ENCODE measurements at regions not wholly inside any gene's neighbourhood (a gene's known extent, or its start where the extent isn't known, plus 50 kb on each side); places are given as distances from the start of the nearest gene placed in this dataset.
"Not testable (repeated sequence)": the region's sequence is repeated elsewhere in the genome, so short reads cannot be mapped to it uniquely, and the experiment has no call there.

DNA sequence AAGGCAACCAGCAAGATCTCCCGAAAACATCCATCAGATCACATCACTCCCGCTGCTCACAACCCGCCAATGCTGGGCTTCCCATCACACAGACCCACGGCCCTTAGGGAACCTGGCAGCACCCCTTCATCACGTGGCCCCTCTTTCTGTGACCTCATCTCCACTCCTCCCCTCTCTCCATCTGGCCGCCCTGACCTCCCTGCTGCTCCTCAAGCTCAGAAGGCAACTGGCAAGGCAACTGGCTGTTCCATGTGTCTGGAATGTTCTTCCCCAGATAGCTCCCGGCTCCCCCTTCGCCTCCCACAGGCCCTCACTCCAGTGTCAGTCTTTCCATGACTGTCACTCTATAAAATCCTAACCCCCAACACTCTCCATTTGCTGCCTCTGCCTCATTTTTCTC, 113.0 kb upstream of the ERG start:
- DNase-seq (ENCODE audit: low read depth in 3 of 3, low spot score in 2 of 3), result no peak

DNA sequence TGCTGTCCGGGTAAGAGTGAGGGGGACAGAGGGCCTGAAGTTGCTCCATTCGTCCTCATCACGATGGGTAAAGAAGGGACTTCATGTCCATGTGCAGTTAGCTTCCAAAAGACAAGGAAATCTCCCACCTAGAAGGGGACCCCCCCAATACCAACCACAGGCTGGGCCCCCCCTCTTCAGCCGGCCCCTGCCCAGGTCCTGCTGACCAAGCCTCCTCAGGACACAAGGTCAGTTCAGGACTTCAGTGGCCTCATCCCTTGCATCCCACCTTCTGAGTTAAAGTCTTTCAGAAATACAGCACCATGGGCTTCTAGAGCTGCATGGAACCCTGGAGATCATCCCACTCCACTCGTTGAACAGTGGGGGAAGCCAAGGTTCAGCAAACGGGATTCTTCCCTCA, 115.4 kb upstream of the ERG start:
- DNase-seq (ENCODE audit: low read depth in 3 of 3, low spot score in 2 of 3), result no peak

DNA sequence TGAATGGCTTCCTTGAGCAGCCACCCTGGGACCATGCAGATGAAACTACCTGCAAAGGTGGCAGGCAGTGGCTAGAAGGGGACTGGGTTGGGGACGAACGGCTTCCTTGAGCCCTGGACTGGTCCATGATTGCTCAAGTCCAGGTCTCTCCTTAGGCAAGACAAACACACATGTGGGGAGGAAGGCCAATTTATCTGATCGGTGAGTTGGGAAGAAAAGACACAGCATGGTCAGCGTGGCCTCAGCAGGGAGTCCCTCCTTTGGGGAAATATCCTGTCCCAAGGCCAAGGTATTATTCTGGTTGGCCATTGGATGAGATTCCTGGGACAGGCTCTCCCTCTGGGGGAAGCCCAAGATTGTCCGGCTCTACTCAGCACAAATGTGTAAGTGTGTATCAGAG, 116.3 kb upstream of the ERG start:
- DNase-seq (ENCODE audit: low read depth in 3 of 3, low spot score in 2 of 3), result no peak

DNA sequence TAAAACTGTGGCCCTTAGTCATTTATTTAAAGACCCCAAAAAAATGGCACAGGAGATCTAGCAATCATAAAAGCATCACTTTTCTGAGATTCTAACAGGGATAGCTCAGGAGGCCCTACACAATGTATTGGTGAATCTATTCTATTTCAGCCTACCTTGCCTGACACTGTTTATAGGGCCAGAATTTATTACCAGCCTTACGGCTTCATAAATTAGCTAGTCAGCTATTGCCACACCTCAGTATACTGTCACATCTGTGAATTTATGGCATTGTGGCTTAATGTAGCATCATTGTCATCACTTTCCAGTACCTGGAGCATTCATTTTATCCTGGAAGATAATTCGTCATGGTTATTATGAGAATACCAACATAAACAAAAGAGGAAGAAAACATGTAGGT, 121.2 kb upstream of the ERG start:
- no peak for DNase-seq (ENCODE audit: low read depth in 3 of 3, low spot score in 2 of 3)

DNA sequence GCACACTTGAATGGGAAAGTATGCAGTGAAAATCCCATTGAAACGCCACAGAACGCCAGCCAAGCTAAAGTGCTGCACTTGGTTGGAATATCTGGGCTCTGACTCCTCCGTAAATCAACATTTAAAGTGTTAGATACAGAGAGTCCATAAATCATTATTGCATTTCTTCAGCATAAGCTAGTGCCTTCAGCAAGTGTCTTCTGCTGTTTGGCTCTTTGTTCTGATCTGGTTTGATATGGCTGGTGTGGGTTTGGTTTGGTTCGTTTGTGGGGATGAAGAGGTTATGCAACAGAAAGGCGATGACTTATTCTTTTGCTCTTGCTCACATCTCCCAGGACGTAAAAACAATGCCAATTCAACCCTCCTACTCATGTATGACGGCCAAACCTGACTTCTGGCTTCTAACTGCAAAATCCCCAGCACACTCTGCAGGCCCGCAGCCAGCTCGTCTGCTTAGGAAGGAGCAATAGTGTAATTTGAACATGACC, 121.8 kb upstream of the ERG start:
- DNase-seq (ENCODE audit: low read depth in 3 of 3, low spot score in 2 of 3), result no peak

DNA sequence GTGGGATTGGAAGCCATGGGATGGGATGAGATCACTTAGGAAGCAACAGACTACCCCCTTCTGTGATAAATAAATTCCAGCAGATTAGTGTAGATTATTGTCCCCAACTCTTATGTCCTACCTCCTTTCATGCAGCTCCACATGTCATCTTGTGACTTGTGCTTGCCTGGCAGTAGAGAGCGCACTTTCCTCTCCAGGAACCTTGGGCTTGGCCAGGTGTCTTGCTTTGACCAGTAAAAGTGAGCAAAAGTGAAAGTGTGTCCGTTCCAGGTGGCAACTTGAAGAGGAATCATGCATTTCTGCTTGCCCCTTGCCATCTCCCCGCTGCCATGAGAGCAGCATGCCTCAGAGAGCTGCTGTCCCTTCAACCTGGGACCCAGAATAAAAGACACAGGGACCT, 122.9 kb upstream of the ERG start:
- no peak for DNase-seq (ENCODE audit: low read depth in 3 of 3, low spot score in 2 of 3)

DNA sequence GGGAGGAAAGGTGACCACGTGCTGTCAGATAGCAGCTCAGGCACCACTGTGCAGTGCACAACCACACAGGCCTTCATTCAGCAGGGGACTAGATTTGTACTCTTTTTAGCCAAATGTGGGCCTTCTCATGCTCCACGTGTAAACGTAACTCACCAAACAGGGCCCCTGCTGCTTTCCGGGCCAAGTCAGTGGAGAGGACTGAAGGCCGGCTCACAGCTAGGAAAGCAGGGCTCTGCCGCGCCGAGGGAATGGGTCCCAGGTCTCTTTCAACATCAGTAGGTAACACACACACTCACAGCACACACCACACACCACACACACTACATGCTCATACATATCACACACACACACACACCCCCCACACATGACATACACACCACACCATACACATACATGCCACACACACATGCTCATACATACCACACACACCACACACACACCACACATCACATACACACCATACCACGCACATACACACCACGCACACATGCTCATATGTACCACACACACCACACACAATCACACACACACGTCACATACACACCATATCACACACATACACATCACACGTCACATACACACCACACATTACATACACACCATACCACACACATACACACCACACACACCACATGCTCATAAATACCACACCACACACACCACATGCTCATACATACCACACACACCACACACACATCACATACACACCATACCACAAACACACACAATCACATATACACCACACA, 124.0 kb upstream of the ERG start:
- DNase-seq (ENCODE audit: low read depth in 3 of 3, low spot score in 2 of 3), result no peak

DNA sequence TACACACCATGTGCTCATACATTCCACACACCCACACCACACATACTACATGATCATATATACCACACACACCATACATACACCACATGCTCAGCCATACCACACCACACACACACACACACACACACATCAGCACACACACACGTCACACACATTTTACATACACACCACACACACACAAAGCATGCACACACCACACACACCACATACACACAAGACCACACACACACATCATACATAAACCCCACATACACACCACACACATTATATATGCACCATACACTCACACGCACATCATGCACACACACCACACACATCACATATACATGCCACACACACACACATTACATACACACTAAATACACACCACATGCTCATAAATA, 124.5 kb upstream of the ERG start:
- DNase-seq (ENCODE audit: low read depth in 3 of 3, low spot score in 2 of 3), result no peak

DNA sequence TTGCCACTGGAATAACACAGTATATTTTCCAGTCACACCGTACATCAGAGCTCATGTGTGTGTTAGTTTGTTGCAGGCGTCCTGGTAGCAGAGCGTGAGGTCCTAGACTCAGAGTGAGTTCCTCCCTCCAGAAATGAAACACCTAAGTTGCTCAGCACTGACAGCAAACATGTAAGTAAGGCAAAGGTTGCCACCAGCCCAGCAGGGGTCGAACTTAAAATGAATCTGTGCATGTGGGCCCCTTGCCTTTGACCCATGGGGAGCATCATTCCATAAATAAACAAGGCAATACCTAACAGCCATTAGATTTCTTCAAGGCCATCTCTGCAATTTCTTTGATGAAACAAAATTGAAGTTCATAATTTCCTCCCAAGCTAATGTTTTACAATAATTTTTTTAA, 125.3 kb upstream of the ERG start:
- no peak for DNase-seq (ENCODE audit: low read depth in 3 of 3, low spot score in 2 of 3)

DNA sequence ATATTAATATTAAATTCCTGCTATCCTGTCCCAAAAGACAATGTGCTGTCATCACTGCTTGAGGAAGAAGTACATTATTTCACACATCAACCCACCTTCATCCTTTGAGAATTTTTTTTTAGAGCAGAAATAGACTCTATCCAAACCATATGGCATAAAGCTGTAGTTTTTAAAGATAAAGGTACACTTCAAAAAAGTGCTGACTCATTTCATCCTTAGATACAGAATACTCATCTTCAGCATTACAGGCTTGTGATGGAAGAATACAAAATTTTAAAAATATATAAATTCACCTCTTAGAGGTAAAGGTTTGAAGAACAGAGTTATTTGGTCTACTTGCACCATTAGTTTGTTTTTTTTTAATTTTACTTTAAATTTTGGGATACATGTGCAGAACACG, 126.7 kb upstream of the ERG start:
- DNase-seq (ENCODE audit: low read depth in 3 of 3, low spot score in 2 of 3), result no peak

DNA sequence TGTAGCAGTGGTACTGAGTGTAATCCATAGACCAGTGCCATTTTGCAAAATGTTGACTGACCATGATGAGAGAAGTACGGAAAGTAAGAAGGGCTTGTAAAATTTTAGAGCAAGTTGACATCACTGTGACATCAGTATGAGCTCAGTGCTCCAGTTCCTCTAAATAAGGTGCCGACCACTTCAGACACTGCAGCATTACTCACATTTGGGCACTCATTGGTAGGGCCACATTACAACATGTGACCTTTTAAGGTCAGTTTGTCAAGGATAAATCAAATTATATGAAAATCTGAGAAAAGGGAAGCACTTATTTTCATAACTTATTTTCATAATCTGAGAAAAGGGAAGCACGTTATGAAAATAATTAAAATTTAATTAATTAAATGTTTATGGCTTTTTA, 128.0 kb upstream of the ERG start:
- no peak for DNase-seq (ENCODE audit: low read depth in 3 of 3, low spot score in 2 of 3)

DNA sequence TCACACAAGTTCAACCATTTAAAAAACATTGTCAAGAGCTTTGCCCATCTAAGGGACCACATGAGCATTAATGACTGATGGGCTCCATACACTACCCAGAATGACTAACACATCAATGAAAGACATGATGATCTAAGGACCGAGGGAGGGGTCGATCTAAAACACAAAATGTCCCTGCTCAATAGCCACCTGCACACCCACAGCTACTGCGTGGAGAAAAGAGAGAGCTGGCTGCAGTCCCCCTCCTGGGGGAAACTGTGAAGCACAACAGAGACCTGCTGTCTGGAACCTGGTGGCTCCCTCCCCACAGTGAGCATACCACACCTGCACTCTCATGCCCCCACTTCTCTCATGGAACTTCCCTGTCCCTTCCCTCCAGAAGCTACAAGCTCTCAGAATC, 130.1 kb upstream of the ERG start:
- DNase-seq (ENCODE audit: low read depth in 3 of 3, low spot score in 2 of 3), result no peak

DNA sequence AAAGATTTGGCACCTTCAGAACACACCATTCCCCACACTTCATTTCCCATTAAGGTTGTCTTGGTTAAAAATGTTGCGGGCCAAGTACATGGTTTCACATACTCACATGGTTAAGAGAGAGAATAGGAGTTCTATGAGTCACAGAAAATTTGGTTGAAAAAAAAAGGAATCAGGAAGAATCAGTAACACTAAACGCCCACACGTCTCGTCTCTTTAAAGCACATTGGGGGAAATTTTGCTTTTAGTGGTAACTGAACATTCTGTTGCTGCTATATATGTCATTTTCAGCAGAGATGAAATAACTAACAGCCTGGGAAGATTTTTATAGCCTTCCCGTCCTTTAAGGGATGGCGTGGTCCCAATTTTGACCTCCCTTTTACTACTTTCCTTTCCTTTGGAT, 132.9 kb upstream of the ERG start:
- no peak for DNase-seq (ENCODE audit: low read depth in 3 of 3, low spot score in 2 of 3)

DNA sequence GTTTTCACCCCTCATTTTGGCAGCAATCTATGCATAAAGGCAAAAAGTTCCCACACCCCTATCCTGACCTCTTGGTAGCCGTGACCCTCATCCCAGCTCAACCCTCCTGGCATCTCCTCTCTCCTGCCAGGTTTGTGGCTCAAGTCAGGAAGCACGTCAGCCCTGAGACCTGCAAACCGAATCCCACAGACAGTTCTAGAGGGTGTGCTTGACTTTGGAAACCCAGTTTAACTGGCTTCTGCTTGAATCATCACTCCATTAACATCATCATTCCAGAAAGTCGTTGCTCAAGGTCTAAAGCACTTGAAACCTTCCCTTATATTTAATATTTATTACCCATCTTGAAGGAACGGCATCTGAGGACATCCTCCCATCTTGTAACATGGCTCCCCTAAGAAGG, 133.4 kb upstream of the ERG start:
- no peak for DNase-seq (ENCODE audit: low read depth in 3 of 3, low spot score in 2 of 3)

DNA sequence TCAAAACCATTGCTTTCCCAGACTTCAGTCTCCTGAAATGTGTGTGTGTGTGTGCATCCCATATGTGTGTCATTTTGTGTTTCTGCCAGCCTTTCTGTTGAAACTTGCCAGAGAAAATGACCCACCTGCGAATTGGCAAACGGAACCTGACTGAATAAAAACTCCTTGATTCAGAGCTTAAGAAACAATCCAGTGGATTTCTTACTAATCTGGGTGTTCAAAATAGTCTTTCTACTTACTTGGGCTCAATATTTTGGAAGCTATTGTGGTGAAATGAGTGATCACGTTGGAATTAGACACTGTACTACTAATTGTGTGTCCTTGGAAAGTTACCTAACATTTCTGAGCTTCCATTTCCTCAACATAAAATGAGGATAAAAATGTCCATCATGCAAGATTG, 138.9 kb upstream of the ERG start:
- DNase-seq (ENCODE audit: low read depth in 3 of 3, low spot score in 2 of 3), result no peak

DNA sequence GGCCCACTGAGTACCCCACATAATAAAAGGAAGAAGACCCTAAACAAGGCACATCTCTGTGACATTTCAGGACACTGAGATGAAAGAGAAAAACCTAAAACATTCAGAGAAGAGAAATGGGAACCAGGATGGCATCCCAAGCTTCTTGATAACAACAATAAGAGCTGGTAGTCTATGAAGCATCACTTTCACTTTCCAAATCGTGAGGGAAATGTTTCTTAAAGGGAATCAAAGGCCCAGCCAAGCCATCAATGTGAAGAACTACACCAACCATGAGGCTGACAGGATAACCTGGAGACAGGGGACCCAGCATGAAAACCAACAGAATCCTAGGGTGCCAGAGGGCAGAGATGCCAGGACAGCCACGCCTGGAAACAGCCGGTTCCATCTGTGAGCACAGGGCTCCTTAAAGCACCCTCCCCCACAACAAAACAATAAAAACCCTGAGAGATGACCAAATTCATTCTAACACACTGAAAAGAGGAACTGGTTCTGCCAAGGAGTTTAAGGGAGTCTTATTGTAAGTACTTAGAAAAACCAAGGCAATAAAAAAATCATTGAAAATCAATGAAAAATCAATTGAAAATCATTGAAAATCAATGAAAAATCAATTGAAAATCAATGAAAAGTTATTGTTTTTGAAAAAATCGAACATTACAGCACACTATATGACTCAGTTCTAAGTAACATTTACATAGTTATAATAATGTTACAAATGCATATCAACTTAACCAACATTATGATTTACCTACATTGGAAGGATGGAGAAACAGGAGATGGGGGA, 141.5 kb upstream of the ERG start:
- DNase-seq (ENCODE audit: low read depth in 3 of 3, low spot score in 2 of 3), result no peak

DNA sequence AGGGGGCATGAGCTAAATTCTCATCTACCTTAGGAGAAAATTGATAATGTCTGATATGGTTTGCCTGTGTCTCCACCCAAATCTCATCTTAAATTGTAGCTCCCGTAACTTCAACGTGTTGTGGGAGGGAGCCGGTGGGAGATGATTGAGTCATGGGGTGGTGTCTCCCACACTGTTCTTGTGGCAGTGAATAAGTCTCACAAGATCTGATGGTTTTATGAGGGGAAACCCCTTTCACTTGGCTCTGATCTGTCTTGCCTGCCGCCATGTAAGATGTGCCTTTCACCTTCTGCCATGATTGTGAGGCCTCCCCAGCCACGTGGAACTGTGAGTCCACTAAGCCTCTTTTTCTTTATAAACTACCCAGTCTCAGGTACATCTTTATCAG, 142.1 kb upstream of the ERG start:
- DNase-seq (ENCODE audit: low read depth in 3 of 3, low spot score in 2 of 3), result not testable (repeated sequence)

DNA sequence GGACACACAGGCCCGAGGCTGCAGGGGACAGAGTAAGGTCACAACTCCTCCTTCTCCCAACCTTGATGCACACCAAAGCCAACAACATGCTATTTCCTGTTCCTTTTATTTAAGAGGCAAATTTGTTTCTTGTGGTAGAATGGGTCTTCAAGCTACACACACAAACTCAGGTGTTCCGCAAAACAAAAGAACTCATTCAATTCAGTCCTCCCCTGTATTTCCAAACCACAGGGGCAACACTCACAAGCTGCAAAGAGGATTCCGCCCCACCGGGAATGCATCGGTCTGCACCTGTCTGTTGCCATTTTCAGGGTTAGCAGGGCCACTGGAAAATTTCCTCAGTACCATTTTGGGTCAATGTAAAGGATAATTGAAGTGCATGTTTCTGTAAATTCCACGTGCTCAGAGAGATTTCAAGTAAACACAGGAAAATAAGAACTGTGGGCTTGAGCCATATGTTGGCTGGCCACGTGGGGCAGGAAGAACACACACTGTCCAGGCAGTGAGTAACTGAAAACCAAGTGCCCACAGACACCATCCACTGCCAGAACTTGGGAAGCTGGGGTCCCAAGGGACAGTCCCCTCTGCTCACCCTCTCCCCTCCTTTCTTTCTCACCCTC, 145.2 kb upstream of the ERG start:
- DNase-seq (ENCODE audit: low read depth in 3 of 3, low spot score in 2 of 3), result no peak

DNA sequence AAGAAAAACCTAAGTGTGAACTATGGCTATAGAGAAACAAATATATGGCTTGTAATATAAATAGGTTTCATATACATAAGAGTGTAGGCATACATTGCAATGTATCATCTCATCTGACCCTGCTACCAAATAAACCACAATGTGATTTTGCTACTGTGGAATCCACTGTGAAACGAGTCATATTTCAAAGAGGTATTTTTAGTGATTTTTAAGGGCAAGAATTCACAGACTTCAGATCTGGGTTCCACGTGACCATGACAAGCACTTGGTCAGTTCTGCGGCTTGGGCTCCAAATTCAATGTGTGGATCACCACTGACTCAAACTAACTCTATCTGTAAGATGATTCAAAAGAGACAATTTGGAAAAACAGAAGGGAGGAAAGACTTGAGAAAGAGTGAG, 147.0 kb upstream of the ERG start:
- DNase-seq (ENCODE audit: low read depth in 3 of 3, low spot score in 2 of 3), result no peak

DNA sequence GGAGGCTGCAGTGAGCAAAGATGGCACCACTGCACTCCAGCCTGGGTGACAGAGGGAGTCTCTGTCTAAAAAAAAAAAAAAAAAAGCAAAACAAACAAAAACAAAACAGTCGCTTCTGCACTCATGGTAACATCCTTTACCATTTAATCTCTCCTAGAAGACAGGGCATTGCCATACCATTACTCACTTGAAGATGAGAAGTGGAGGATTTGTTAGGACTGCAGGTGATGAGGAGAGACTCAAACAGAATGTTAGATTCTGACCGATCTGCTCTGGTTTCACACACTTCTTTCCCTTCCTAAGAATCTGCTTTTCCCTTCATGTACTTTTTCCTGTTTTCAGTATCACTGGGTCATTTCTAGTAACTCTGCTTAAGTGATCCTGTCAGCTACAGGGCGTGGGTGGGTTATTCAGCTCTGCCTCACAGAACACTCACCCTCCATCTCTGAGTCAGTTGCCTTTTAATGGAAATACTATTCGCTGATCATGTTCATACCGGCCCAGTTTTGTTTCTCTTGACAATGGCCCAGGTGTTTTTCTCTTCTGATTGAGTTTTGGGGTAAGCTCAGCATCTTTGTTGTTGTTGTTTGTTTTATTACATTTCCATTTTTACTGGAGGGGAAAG, 148.0 kb upstream of the ERG start:
- no peak for DNase-seq (ENCODE audit: low read depth in 3 of 3, low spot score in 2 of 3)

DNA sequence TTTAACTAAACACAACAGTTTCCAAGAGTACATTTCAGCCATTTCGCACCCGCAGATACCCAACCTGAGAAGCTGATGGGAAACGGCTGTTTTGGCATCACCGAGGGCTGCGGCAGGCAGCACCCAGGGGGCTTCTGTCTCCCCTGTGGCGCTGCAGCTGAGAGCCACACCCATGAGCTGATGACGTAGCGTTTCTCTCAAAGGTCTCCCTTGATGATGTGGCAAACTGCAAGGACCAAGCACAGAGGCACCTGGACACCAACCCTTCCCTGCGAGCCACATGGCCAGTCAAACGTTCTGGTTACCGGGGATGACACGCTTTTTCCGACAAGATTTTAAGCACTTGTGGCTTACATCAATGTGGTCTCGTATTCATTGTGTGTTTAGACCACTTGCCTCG, 150.8 kb upstream of the ERG start:
- DNase-seq (ENCODE audit: low read depth in 3 of 3, low spot score in 2 of 3), result no peak

DNA sequence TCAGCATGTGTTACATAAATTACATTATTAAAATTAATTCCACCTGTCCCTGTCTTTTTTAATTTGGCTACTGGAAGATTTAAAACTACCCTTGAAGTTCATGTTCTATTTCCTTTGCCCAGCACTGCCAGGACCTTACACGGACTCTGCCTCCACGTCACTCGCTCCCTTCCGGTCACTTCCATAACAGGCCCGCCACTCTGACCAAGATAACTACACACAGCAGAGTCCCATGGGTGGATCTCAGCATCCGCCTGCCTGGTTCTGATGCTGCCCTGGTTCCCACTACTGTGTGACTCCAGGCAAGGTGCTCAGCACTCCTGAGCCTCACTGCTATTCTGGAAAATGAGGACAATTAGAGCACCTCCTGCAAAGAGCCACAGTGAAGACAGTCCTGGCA, 153.3 kb upstream of the ERG start:
- no peak for DNase-seq (ENCODE audit: low read depth in 3 of 3, low spot score in 2 of 3)

Measured in right renal cortex interstitium (tissue), 3 donors.